Left renal cortex interstitium (tissue), 4 donors: ENCODE measurements at regions not wholly inside any gene's neighbourhood (a gene's known extent, or its start where the extent isn't known, plus 50 kb on each side); places are given as distances from the start of the nearest gene placed in this dataset.
"Not testable (repeated sequence)": the region's sequence is repeated elsewhere in the genome, so short reads cannot be mapped to it uniquely, and the experiment has no call there.

Source experiments
- DNase-seq, 4 donors: peaks; one replicate each; pipeline ENCODE4 v3.0.0-alpha.2; 2013; ENCODE audit warnings: low read depth in 4 of 4, low spot score in 2 of 4, missing footprints in 1 of 4

DNA sequence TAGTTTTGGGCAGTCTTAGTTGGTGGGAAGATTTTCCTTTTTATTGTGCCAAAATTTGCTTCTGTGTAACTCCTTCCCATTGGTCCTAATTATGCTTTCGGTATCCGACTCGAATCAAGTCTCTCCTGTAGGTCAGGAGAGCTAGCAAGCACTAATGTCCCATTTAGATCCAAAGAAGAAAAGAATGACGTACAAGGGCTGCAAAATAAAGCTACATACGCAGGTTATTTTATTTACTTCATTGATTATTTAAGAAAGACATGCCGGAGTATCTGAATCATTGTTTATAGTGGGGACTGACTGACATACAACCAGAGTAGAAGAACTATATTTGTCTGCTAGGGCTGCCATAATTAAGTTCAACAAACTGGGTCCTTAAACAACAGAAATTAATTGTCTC lies 648.5 kb downstream of the CPS1 start:
- DNase-seq: no peak

DNA sequence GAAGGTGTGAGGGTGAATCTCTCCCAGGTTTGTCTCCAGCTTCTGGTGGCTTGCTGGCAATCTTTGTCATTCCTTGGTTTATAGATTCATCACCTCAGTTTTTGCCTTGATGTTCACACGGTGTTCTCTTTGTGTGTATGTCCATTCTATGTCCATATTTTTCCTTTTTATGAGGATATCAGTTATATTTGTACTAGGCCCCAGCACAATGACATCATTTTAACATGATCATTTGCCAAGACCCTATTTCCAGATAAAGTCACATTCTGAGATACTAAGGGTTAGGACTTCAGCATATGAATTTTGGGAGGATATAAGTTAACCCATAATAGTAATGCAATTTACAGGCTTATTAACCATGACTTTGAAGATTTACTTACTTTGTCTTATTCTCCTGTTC lies 649.0 kb downstream of the CPS1 start:
- DNase-seq: no peak

DNA sequence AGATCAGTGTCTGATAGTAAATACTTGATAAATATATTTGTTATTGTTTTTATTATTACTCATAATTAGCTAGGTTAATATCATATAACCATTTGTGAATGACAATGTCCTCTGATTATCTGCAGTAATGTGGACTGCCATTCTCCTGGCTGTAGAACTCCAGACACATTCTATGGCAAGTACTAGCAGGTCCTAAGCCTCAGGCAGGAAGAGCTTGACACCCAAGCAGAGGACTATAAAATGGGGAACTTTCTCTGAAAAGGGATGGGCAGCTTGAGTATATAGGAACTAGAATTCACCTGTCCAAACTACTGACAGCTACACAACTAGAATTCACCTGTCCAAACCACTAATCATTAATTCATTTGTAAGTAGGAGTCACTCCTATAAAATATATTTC lies 649.4 kb downstream of the CPS1 start:
- DNase-seq: no peak

DNA sequence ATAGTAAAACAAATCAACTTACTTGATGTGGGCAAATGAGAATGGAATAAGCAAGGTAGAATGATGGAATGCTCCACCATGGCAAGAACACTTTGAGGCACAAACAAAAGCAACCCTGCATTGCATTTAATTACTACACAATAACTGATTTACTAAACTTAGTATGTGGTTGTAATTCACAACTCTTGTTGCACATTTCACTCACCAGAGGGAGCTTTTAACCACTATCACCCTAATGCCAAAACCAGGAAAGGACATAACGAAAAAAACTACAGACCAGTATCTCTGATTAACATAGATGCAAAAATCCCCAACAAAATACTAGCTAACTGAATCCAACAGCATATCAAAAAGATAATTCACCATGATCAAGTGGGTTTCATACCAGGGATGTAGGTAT lies 659.8 kb downstream of the CPS1 start:
- DNase-seq: no peak

DNA sequence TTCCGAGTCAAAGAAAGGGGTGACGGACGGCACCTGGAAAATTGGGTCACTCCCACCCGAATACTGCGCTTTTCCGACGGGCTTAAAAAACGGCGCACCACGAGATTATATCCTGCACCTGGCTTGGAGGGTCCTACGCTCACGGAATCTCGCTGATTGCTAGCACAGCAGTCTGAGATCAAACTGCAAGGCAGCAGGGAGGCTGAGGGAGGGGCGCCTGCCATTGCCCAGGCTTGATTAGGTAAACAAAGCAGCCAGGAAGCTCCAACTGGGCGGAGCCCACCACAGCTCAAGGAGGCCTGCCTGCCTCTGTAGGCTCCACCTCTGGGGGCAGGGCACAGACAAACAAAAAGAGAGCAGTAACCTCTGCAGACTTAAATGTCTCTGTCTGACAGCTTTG lies 663.1 kb downstream of the CPS1 start:
- DNase-seq: not testable (repeated sequence)

DNA sequence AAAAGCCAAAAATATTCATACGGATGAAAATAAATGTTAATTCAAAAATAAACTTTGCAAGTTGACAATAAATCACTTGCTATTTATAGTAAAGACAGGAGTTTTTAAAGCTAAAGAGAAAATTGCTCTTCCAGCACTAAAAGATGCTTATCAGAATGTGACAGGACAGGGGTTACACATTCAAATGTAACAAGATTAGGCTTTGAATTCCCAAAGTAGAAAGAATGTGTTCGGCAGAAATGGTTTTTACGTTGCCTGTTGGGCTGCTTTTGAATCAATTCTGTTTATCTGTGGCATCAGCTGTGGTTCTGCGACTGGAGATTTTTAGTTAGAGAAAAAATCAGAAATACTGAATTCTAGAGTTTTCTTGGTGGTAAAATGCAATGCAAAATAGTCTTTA lies 669.4 kb downstream of the CPS1 start:
- no peak for DNase-seq

DNA sequence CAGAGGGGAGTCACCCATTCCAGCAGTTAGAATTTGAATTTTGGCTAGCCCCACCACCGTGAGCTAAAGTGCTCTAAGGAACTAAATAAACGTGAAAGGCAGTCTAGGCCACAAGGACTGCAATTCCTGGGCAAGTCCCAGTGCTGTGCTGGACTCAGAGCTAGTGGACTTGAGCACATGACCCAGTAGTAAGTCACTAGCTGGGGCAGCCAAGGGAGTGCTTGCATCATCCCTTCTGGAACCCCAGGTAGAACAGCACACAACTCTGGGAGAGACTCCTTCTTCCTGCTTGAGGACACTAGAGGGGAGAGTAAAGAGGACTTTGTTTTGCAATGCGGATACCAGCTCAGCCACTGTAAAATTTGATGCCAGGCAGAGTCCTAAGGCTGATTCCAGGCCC lies 672.2 kb downstream of the CPS1 start:
- no peak for DNase-seq

DNA sequence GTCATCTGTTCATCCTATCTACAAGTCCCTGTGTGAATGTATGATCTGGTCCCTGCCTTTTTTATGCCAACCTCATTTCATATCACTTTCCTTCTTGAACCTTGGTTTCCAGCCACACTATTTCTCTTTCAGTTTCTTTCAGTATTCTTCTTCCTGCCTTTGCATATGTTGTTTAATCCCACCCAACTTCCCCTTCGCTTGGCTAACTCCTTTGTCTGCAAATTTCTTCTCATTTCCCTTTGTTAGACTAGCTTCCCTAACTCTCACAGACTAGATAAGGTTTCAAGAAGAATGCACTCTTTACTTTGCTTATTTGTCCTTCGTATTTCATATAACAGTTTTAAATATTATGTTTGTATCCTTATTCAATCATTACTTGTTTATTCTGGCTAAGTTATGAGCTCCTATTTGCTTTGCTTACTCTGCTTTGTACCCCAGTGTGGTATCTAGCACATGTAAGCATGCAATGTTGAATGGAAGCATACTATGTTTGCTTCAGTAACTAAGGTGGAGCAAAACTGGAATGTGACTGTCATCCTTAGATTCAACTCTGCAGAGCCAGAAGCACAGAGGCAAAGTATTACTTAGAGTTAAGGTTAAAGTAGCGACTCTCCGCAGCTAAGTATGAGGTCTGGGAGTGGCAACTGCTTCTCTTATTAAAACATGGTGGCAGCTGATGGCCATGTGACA lies 681.3 kb downstream of the CPS1 start:
- DNase-seq: no peak

DNA sequence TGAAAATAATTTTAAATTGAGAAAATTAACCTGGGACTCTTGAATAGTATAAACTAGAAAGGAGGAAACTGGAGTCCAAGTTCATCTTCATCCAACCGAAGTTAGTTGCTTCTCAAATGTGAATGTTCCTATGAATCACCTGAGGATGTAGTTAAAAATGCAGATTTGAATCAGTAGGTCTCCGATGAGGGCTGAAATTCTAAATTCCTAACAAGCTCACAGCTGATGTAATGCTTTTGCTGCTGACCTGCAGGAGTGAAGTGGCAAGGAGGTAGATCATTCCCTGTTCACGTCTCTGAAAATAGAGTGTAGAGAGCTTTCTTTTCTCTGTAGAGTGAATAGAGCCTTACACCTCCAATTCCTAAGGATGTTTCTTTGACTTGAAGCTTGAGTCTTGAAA lies 685.5 kb downstream of the CPS1 start:
- no peak for DNase-seq

DNA sequence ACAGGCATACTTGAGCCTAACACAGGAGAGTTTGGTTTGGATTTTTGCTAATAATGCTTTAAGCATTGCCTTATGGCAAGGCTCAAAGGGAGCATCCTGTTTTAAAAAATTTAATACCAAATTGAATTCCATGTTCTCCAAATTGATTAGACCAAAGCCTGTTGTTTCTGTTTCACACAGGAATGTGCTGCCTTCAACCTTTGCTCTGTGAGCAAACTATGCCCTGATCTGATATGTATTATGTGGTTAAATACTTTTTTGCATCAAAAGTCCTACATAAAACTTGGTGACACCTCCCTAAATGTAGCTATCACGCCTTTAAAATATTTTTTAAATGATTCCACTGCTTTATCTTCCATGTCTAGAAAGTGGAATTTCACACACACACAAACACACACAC lies 691.4 kb downstream of the CPS1 start:
- DNase-seq: no peak

DNA sequence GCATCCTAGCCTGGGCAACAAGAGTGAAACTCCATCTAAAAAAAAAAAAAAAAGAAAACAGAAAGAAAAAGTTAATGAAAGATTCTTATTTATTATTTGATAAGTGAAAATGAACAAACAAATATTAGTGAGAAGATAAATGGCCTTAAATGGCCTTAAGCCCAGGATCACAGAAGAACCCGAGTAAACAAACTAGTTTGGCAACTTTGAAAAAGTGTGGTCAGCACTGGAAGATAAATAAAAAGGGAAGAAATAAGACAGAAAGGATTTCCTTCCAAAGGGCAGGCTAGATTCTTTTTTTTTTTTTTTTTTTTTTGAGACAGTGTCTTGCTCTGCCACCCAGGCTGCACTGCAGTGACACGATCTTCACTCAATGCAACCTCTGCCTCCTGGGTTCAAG lies 692.4 kb downstream of the CPS1 start:
- DNase-seq: no peak

DNA sequence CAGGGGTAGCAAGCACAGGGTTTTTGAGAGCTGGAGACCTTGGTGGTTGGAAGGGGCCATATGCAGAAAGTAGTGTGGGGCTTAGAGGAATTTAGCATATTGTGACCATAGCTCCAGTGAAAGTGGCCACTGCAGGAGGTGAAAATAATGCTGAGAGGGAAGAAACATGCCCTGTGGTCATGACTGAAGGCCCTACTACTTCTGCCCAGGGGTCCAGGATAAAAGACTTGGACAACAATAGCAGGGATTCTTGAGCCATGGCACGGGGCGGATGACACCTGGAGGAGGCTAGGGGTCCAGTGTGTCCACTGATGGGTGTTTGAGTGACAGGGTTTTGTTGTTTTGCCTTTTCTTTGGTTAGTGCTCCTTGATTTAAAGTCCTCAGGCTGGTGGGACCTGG lies 694.6 kb downstream of the CPS1 start:
- no peak for DNase-seq

DNA sequence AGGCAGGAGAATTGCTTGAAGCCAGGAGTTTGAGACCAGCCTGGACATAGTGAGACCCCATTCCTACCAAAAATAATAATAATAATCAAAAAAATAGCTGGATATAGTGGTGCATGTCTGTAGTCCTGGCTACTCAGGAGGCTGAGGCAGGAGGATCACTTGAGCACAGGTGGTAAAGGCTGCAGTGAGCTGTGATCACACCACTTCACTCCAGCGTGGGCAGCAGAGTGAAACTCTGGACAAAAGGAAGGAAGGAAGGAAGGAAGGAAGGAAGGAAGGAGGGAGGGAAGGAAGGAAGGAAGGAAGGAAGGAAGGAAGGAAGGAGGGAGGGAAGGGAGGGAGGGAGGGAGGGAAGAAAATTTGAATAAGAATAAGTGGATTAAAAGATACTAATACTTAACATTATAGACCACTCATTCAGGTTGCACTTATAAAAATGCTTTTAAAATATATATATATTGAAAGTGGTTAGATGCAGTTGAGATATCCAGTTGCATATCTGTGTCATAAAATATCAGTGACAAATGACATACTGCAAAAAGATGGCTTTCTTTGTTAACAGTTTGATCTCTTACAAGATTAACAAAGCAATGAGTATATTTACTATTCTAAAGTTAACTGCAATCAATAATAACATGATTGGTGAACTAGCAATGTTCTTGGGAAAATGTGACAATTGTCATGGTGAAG lies 702.4 kb downstream of the CPS1 start:
- no peak for DNase-seq

DNA sequence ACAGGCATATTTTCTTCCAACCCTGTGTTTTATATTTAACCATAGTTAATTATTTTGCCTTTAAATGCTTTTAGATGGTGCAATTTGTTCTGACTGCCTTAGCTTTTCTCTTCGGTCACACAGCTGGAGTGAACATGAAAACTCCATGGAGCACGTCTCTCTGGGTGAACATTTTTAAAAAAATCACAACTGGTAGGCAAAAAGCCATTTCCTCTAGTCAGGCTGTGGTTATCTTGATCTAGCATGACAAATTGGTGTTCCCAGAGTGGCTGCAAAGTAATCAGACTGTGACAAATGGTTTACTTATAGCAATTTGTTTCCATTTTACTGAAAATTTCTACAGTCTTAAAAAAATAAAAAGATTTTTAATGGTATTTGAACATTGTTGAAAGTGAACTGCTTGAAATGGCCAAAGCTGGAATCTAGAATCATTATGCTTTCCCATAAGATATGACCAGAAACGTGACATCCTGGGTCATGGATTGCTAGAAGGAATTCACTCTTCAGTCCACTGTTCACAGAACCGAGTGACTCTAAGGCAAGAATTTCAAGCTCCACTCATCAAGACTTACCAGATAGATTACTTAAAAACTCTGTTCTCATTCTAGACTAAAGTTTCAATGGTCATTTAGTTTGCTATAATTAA lies 703.6 kb downstream of the CPS1 start:
- no peak for DNase-seq

DNA sequence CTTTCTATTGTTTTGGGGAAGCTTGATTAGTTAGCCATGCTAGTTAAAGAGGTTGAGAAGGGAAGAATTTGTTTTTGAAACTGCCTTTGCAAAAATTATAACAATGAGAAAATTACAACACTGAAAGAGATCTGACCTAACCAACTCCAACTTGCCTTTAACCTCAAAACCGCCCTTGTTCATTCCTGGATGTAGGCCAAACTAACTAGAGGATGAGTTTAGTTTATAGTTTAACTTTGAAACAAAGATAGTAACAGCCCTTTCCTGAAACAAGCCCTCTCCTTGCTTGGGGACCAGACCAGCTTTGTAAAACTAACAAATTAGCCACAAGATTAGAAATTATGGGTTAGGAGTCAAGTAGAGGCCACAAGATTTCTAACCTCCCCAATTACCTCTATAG lies 713.9 kb downstream of the CPS1 start:
- DNase-seq: no peak

DNA sequence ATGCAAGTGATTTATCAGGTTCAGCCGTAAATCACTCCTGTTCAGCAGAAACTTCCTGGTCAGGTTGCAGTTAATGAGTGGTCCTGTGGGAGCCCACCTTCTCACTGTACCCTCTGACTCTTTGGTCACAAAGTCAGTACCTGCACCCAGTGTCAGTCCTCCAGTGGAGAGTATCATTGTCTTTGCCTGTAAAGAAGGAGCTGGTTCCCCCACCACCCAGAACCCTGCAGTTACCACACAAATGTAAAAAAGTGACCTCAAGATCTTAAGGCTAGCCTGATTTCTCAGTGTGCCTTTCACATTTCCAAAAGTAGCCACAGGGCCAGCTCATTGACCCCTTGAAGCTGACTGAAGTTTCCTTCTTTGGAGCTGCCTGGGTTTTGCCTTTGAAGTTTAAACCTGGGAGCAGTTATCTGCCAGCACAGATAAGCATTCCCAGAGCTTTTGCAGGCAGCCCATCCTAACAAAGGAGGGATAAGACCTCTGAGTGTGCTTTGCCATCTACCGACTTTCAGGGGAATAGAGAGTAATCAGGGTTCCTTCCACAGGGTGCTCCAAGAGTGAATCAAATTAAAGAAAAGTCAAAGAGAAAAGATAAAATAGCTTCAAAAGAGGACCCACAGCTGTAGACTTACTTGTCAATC lies 725.2 kb downstream of the CPS1 start:
- DNase-seq: no peak

DNA sequence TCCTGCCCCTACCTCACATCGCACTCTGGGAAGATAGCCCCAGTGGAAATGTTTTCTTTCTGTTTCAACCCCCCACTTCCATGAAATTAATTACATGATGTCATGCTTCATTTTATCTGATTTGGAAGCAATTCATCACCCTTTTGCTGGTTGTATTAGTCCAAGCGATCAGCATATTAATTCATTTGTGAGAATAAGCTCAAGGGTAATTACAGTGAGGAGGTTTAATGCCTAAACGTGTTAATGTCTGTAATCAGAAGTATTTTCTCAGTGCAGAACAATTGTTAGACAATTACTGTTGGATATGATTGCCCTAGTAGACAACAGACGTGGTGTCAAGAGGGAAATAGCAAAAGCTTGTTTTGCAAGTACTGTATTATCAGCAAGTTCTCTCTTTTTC lies 746.3 kb downstream of the CPS1 start:
- DNase-seq: no peak

DNA sequence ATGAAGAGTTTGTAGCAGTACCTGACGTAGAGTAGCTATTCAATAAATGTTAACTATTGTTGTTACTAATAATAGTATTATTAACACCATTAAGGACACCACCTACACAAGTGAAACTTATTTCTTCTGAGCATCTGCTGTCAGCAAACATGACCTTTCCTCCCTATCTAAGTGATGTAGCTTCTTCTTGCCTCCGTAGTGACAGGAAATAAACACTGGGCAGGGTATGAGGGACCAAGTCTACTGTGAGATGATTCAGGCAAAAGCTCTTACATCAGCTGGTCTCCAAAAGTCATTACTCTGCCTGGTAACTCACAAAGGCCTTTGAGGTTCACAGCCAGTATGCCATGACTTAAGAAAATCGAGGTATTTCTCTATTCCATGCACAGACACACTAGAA lies 750.5 kb downstream of the CPS1 start:
- no peak for DNase-seq
